ENCODE measurements at regions not wholly inside any gene's neighbourhood (a gene's known extent, or its start where the extent isn't known, plus 50 kb on each side); places are given as distances from the start of the nearest gene placed in this dataset.

DNA sequence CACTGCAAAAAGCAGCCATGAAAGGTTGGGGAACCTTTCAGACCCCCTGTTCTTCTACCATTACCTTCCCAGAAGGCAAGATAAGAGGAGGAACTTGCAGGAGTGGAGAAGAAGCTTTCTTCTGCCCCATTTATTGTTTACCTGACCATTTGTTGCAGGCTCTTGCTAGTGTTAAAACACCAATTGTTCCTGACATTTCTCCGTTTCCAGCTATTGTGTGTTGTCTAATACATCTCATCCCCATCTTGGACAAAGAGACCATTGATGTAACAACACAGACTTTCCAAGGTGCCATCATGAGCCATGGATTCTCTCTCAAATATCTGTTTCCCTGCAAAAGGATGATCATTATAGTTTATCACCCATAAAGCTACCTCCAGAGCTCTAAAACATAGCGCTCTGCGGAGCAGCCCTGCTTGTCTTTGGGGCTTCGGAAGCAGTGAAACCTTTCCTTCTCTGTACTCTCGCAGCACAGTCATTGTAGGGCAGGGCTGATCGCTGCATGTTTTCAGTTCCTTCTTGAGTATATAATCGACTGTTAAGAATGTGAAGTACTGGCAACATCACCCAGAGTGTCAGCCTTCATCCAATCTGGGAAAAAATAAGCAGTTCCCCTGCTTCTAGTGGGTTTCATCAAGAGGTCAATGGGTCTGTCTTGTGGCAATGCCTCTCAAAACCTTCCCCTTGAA lies 680.0 kb downstream of the SEMA5A start:
- Mint-ChIP-seq H3K27me3 (ENCODE audit: low read depth) (no peaks in the 10 kb centered on the region), H3K4me3 (no peak overlapping the region), H3K4me1 (peaks cover 11% of the 10 kb centered on the region), H3K27ac (no peak overlapping the region), H3K9me3 (no peaks in the 10 kb centered on the region), H3K36me3 (no peaks in the 10 kb centered on the region)
- TF ChIP-seq, protein P1, sequence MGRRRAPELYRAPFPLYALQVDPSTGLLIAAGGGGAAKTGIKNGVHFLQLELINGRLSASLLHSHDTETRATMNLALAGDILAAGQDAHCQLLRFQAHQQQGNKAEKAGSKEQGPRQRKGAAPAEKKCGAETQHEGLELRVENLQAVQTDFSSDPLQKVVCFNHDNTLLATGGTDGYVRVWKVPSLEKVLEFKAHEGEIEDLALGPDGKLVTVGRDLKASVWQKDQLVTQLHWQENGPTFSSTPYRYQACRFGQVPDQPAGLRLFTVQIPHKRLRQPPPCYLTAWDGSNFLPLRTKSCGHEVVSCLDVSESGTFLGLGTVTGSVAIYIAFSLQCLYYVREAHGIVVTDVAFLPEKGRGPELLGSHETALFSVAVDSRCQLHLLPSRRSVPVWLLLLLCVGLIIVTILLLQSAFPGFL (CRISPR knock-in tag; IDR thresholded peaks at IDR 0.05; ENCODE audit: borderline replicate concordance) = no peak
- TF ChIP-seq, protein P2, sequence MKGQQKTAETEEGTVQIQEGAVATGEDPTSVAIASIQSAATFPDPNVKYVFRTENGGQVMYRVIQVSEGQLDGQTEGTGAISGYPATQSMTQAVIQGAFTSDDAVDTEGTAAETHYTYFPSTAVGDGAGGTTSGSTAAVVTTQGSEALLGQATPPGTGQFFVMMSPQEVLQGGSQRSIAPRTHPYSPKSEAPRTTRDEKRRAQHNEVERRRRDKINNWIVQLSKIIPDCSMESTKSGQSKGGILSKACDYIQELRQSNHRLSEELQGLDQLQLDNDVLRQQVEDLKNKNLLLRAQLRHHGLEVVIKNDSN (CRISPR knock-in tag; IDR thresholded peaks at IDR 0.05) = no peak
- TF ChIP-seq, protein P3, sequence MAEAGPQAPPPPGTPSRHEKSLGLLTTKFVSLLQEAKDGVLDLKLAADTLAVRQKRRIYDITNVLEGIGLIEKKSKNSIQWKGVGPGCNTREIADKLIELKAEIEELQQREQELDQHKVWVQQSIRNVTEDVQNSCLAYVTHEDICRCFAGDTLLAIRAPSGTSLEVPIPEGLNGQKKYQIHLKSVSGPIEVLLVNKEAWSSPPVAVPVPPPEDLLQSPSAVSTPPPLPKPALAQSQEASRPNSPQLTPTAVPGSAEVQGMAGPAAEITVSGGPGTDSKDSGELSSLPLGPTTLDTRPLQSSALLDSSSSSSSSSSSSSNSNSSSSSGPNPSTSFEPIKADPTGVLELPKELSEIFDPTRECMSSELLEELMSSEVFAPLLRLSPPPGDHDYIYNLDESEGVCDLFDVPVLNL (CRISPR knock-in tag; IDR thresholded peaks at IDR 0.05; ENCODE audit: borderline replicate concordance, low read depth) = no peak
- TF ChIP-seq MXD4 (CRISPR knock-in tag; IDR thresholded peaks at IDR 0.05; ENCODE audit: borderline replicate concordance) (no peak), NFYB (CRISPR knock-in tag; conservative IDR thresholded peaks at IDR 0.05; ENCODE audit: low read depth) (no peak), FOXP1 (CRISPR knock-in tag; IDR thresholded peaks at IDR 0.05; ENCODE audit: borderline replicate concordance) (no peak), SP1 (CRISPR knock-in tag; conservative IDR thresholded peaks at IDR 0.05) (no peak), TCF7 (CRISPR knock-in tag; IDR thresholded peaks at IDR 0.05; ENCODE audit: low read depth) (no peak), RELA (CRISPR knock-in tag; IDR thresholded peaks at IDR 0.05; ENCODE audit: borderline replicate concordance) (no peak), JUN (CRISPR knock-in tag; IDR thresholded peaks at IDR 0.05) (no peak), EMX1 (CRISPR knock-in tag; IDR thresholded peaks at IDR 0.05) (no peak)
- TF ChIP-seq, protein P4, sequence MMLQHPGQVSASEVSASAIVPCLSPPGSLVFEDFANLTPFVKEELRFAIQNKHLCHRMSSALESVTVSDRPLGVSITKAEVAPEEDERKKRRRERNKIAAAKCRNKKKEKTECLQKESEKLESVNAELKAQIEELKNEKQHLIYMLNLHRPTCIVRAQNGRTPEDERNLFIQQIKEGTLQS (CRISPR knock-in tag; conservative IDR thresholded peaks at IDR 0.05) = no peak
- TF ChIP-seq, protein P5, sequence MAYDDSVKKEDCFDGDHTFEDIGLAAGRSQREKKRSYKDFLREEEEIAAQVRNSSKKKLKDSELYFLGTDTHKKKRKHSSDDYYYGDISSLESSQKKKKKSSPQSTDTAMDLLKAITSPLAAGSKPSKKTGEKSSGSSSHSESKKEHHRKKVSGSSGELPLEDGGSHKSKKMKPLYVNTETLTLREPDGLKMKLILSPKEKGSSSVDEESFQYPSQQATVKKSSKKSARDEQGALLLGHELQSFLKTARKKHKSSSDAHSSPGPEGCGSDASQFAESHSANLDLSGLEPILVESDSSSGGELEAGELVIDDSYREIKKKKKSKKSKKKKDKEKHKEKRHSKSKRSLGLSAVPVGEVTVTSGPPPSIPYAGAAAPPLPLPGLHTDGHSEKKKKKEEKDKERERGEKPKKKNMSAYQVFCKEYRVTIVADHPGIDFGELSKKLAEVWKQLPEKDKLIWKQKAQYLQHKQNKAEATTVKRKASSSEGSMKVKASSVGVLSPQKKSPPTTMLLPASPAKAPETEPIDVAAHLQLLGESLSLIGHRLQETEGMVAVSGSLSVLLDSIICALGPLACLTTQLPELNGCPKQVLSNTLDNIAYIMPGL (CRISPR knock-in tag; IDR thresholded peaks at IDR 0.05) = no peak
- TF ChIP-seq, protein P6, sequence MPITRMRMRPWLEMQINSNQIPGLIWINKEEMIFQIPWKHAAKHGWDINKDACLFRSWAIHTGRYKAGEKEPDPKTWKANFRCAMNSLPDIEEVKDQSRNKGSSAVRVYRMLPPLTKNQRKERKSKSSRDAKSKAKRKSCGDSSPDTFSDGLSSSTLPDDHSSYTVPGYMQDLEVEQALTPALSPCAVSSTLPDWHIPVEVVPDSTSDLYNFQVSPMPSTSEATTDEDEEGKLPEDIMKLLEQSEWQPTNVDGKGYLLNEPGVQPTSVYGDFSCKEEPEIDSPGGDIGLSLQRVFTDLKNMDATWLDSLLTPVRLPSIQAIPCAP (CRISPR knock-in tag; IDR thresholded peaks at IDR 0.05) = no peak
- TF ChIP-seq, protein P7, sequence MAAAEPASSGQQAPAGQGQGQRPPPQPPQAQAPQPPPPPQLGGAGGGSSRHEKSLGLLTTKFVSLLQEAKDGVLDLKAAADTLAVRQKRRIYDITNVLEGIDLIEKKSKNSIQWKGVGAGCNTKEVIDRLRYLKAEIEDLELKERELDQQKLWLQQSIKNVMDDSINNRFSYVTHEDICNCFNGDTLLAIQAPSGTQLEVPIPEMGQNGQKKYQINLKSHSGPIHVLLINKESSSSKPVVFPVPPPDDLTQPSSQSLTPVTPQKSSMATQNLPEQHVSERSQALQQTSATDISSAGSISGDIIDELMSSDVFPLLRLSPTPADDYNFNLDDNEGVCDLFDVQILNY (CRISPR knock-in tag; IDR thresholded peaks at IDR 0.05) = no peak
- TF ChIP-seq, protein P8, sequence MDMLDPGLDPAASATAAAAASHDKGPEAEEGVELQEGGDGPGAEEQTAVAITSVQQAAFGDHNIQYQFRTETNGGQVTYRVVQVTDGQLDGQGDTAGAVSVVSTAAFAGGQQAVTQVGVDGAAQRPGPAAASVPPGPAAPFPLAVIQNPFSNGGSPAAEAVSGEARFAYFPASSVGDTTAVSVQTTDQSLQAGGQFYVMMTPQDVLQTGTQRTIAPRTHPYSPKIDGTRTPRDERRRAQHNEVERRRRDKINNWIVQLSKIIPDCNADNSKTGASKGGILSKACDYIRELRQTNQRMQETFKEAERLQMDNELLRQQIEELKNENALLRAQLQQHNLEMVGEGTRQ (CRISPR knock-in tag; IDR thresholded peaks at IDR 0.05) = no peak
- POLR2A ChIA-PET = no interaction called here
- DNase-seq (ENCODE audit: low spot score) (no peak), ATAC-seq (no peak)
- CTCF ChIA-PET = interaction anchor here (0.5 to 1.7 kb wide), 2 partner anchors 42 to 936 kb away, joined by 3 to 8 read pairs; no protein-coding TSS in a partner anchor

DNA sequence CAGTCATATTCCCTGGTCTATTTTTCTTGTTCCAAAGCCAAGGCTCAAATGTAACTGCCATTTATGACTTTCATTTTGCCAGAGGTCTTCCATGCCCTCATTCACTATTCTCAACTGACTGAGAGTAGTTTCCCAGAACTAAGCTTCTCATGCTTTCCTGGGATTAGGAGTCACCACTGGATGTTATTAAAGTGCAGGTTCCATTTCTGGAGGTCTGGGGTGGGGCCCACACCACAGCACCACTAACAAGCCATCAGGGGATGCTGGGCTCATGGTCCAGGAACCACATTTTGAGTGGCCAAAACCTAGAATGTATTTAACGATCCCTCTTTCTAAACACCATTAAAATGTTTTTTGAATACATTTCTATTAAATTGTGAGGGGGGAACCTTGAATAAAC lies 677.6 kb downstream of the SEMA5A start:
- Mint-ChIP-seq H3K4me1 (peaks cover 22% of the 10 kb centered on the region), H3K4me3 (no peak overlapping the region), H3K27me3 (ENCODE audit: low read depth) (no peaks in the 10 kb centered on the region), H3K27ac (no peak overlapping the region), H3K9me3 (no peaks in the 10 kb centered on the region; the same call in 1 of the 2 replicates), H3K36me3 (no peaks in the 10 kb centered on the region)
- no peak for DNase-seq (ENCODE audit: low spot score)
- ChIA-PET POLR2A (interaction anchor here (0.6 kb wide), 1 partner anchor 279 kb away, joined by 5 read pairs; no protein-coding TSS in a partner anchor), CTCF (interaction anchor here (1.6 kb wide), 1 partner anchor 40 kb away, joined by 4 read pairs; no protein-coding TSS in a partner anchor)
- no peak for ATAC-seq
- TF ChIP-seq FOXP1 (CRISPR knock-in tag; IDR thresholded peaks at IDR 0.05; ENCODE audit: borderline replicate concordance) (no peak), TEAD4 (CRISPR knock-in tag; IDR thresholded peaks at IDR 0.05) (no peak), ZNF671 (CRISPR knock-in tag; IDR thresholded peaks at IDR 0.05) (no peak), ZNF317 (CRISPR knock-in tag; IDR thresholded peaks at IDR 0.05; ENCODE audit: borderline replicate concordance, low read depth) (no peak), ZNF232 (CRISPR knock-in tag; IDR thresholded peaks at IDR 0.05) (no peak)
- TF ChIP-seq, protein P9, sequence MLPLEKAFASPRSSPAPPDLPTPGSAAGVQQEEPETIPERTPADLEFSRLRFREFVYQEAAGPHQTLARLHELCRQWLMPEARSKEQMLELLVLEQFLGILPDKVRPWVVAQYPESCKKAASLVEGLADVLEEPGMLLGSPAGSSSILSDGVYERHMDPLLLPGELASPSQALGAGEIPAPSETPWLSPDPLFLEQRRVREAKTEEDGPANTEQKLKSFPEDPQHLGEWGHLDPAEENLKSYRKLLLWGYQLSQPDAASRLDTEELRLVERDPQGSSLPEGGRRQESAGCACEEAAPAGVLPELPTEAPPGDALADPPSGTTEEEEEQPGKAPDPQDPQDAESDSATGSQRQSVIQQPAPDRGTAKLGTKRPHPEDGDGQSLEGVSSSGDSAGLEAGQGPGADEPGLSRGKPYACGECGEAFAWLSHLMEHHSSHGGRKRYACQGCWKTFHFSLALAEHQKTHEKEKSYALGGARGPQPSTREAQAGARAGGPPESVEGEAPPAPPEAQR (CRISPR knock-in tag; IDR thresholded peaks at IDR 0.05) = no peak
- TF ChIP-seq, protein P10, sequence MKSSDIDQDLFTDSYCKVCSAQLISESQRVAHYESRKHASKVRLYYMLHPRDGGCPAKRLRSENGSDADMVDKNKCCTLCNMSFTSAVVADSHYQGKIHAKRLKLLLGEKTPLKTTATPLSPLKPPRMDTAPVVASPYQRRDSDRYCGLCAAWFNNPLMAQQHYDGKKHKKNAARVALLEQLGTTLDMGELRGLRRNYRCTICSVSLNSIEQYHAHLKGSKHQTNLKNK (CRISPR knock-in tag; IDR thresholded peaks at IDR 0.05) = no peak
- TF ChIP-seq, protein P2 (CRISPR knock-in tag; IDR thresholded peaks at IDR 0.05) = no peak
- TF ChIP-seq, protein P8 (CRISPR knock-in tag; IDR thresholded peaks at IDR 0.05) = no peak
